ENCODE measurements at regions not wholly inside any gene's neighbourhood (a gene's known extent, or its start where the extent isn't known, plus 50 kb on each side); places are given as distances from the start of the nearest gene placed in this dataset.

DNA sequence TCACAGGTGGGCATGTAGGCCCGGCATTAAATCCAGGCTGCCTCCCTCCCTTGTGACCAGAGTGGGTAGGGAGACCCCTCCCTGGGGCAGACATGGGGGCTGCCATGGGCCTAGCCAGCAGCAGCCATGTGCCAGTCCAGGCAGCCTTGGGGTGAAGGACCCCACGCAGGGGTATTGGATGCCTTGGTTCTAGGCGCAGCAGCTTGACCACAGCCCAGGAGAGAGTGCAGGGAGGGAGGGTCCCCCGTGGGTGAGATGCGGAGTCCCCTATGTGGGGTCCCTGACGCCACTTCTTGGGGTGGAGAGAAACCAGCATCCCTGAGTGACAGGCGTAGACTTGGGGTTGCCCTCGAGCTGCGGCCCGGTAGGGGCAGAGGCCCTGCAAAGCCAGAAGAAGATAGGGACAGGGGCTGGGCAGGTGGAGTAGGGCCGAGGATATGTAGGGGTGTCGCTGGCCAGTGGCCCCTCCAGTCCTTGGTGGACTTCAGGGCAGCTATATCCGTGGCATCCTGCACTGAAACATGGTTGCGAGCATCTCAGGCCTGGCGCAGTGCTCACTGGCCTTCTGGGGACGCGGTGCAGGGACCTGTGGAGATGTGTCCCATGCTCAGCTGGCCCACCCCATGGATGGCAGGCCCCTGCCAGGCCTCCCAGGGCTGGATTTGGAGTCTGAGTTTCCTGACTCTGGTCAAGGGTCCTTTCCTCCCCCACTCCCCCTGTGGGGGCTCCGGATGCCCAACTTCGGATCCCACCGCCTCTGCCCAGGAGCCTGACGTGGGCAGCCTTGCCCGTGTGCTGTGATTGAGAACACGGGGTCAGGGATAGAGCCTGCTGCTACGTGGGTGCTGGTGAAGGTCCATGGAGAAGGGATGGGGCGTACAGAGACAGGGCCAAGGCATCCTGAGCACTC lies 1179.8 kb downstream of the BRD1 start:
- no peaks in the 10 kb centered on the region for H3K27me3 ChIP-seq (replicated peaks; ENCODE audit: insufficient read depth, low read length)
- H3K4me2 ChIP-seq (ENCODE audit: low read depth, low read length): no peak overlapping the region
- no peaks in the 10 kb centered on the region for H3K9me3 ChIP-seq (replicated peaks; ENCODE audit: insufficient read depth, low read length)
- 0 out of 2 replicates have a peak, but pooled peaks cover 1% of the 10 kb centered on the region for H3K79me2 ChIP-seq (ENCODE audit: low read length)
- H3K4me3 ChIP-seq (ENCODE audit: low read length): no peak overlapping the region
- H2AFZ ChIP-seq (ENCODE audit: low read length): no peak overlapping the region
- H3K4me1 ChIP-seq (ENCODE audit: low read length): no peaks in the 10 kb centered on the region
- H3K9ac ChIP-seq (ENCODE audit: low read length): no peak overlapping the region
- H4K20me1 ChIP-seq (ENCODE audit: insufficient read depth, low read length): no peaks in the 10 kb centered on the region
- H3K27ac ChIP-seq (ENCODE audit: low read length): no peak overlapping the region
- TF ChIP-seq EZH2phosphoT487 (IDR thresholded peaks at IDR 0.05; ENCODE audit: low read length): no peak
- H3K9me2 ChIP-seq (replicated peaks; ENCODE audit: insufficient read depth, low read length): no peaks in the 10 kb centered on the region
- DNase-seq: no peak
- H3K36me3 ChIP-seq (replicated peaks; ENCODE audit: insufficient read depth, low read length): no peaks in the 10 kb centered on the region
- H3F3A ChIP-seq (ENCODE audit: insufficient read depth, low read length): no peaks in the 10 kb centered on the region

DNA sequence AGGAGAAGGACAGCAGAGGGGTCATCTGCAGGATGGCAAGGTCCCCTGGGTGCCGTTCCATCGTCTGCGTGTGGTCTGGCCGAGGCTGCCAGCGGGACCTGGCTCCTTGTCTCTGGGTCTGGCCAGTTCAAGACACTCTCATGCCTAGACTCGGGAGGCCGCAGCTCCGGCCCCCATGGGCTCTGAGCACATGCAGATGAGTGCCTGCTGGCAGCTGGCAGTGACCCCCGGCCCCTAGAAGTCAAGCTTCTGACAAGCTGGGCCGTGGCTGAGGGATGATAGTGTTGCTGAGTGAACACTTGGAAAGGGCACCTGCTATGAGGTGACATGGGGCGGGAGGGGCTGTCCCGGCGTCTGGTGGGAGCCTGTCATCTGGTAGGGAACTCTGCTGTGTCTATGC lies 1180.6 kb downstream of the BRD1 start:
- H4K20me1 ChIP-seq (ENCODE audit: insufficient read depth, low read length): no peaks in the 10 kb centered on the region
- H3K79me2 ChIP-seq (ENCODE audit: low read length): 0 out of 2 replicates have a peak, but pooled peaks cover 3% of the 10 kb centered on the region

DNA sequence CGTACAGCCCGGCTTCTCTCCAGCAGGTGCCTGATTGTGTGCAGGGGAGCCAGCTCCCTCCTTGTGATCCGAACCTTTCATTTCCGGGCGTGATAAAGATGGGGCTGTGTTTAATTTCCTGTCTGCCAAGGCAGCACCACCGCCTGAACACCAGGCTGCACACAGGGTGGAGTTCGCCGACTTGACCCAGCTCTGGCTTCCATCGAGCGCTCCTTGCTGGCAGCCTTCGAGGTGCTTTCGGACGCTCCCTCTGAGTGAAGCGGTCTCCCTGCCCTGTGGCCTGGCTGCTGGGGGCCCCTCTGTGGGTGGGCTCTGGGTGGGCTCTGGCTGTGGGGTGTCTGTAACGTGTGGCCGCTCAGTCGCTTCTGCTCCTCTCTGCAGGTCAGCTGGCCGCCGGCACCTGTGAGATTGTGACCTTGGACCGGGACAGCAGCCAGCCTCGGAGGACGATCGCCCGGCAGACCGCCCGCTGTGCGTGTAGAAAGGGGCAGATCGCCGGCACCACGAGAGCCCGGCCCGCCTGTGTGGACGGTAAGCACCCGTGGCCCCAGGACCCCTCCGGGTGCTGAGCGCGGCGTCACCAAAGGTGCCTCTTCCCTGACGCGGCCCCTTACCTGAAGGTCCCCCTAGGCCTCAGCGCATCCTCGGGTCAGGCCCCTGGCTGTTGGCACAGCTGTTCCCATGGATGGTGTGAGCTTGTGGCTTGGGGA lies 1181.3 kb downstream of the BRD1 start:
- no peaks in the 10 kb centered on the region for H4K20me1 ChIP-seq (ENCODE audit: insufficient read depth, low read length)
- H3K27ac ChIP-seq (ENCODE audit: low read length): no peak overlapping the region
- no peaks in the 10 kb centered on the region for H3K27me3 ChIP-seq (replicated peaks; ENCODE audit: insufficient read depth, low read length)
- no peaks in the 10 kb centered on the region for H3K4me1 ChIP-seq (ENCODE audit: low read length)
- TF ChIP-seq EZH2phosphoT487 (IDR thresholded peaks at IDR 0.05; ENCODE audit: low read length): no peak
- TF ChIP-seq, protein P1, sequence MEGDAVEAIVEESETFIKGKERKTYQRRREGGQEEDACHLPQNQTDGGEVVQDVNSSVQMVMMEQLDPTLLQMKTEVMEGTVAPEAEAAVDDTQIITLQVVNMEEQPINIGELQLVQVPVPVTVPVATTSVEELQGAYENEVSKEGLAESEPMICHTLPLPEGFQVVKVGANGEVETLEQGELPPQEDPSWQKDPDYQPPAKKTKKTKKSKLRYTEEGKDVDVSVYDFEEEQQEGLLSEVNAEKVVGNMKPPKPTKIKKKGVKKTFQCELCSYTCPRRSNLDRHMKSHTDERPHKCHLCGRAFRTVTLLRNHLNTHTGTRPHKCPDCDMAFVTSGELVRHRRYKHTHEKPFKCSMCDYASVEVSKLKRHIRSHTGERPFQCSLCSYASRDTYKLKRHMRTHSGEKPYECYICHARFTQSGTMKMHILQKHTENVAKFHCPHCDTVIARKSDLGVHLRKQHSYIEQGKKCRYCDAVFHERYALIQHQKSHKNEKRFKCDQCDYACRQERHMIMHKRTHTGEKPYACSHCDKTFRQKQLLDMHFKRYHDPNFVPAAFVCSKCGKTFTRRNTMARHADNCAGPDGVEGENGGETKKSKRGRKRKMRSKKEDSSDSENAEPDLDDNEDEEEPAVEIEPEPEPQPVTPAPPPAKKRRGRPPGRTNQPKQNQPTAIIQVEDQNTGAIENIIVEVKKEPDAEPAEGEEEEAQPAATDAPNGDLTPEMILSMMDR (IDR thresholded peaks at IDR 0.05; ENCODE audit: low read length): no peak
- no peak for TF ChIP-seq EZH2 (optimal IDR thresholded peaks at IDR 0.05; ENCODE audit: low read depth, low read length)
- no peak overlapping the region for H3K9ac ChIP-seq (ENCODE audit: low read length)
- H2AFZ ChIP-seq (ENCODE audit: low read length): no peak overlapping the region
- H3K9me2 ChIP-seq (replicated peaks; ENCODE audit: insufficient read depth, low read length): no peaks in the 10 kb centered on the region
- H3K4me3 ChIP-seq (ENCODE audit: low read length): no peak overlapping the region
- H3K79me2 ChIP-seq (ENCODE audit: low read length): 0 out of 2 replicates have a peak, but pooled peaks cover 3% of the 10 kb centered on the region
- no peaks in the 10 kb centered on the region for H3K36me3 ChIP-seq (replicated peaks; ENCODE audit: insufficient read depth, low read length)
- no peak for DNase-seq
- no peak overlapping the region for H3K4me2 ChIP-seq (ENCODE audit: low read depth, low read length)
- H3F3A ChIP-seq (ENCODE audit: insufficient read depth, low read length): no peaks in the 10 kb centered on the region
- H3K9me3 ChIP-seq (replicated peaks; ENCODE audit: insufficient read depth, low read length): no peaks in the 10 kb centered on the region

More for the DNA sequence above, 1180.6 kb downstream of the BRD1 start:
- no peaks in the 10 kb centered on the region for H3K27me3 ChIP-seq (replicated peaks; ENCODE audit: insufficient read depth, low read length)
- H3K27ac ChIP-seq (ENCODE audit: low read length): no peak overlapping the region
- TF ChIP-seq EZH2phosphoT487 (IDR thresholded peaks at IDR 0.05; ENCODE audit: low read length) (no peak), EZH2 (optimal IDR thresholded peaks at IDR 0.05; ENCODE audit: low read depth, low read length) (no peak)
- TF ChIP-seq, protein P1 (IDR thresholded peaks at IDR 0.05; ENCODE audit: low read length): no peak
- H3K4me3 ChIP-seq (ENCODE audit: low read length): no peak overlapping the region
- DNase-seq: no peak
- no peaks in the 10 kb centered on the region for H3K4me1 ChIP-seq (ENCODE audit: low read length)
- H3K9me2 ChIP-seq (replicated peaks; ENCODE audit: insufficient read depth, low read length): no peaks in the 10 kb centered on the region
- H3K36me3 ChIP-seq (replicated peaks; ENCODE audit: insufficient read depth, low read length): no peaks in the 10 kb centered on the region
- H3F3A ChIP-seq (ENCODE audit: insufficient read depth, low read length): no peaks in the 10 kb centered on the region
- H3K9ac ChIP-seq (ENCODE audit: low read length): no peak overlapping the region
- no peak overlapping the region for H2AFZ ChIP-seq (ENCODE audit: low read length)
- H3K4me2 ChIP-seq (ENCODE audit: low read depth, low read length): no peak overlapping the region
- H3K9me3 ChIP-seq (replicated peaks; ENCODE audit: insufficient read depth, low read length): no peaks in the 10 kb centered on the region

Data from MM.1S (cell line).